Myocyte (in vitro differentiated cells): ENCODE measurements at regions not wholly inside any gene's neighbourhood (a gene's known extent, or its start where the extent isn't known, plus 50 kb on each side); places are given as distances from the start of the nearest gene placed in this dataset.

Experiments used
- DNase-seq: peaks from one replicate; pipeline ENCODE4 v3.0.0-alpha.2; 2012; ENCODE audit warnings: low read depth

- no peak for DNase-seq
Observed at GRCh38 chr4:137333031-137333430, 199.3 kb downstream of the PCDH18 start.

- DNase-seq, result no peak
Observed at GRCh38 chr4:137312257-137312656, 220.0 kb downstream of the PCDH18 start.

- peak; percentile 67 for DNase-seq
Observed at GRCh38 chr4:137310593-137311490, 221.5 kb downstream of the PCDH18 start.

GRCh38 chr4:137310166-137310565 lies 222.1 kb downstream of the PCDH18 start:
- peak; percentile 71 for DNase-seq

GRCh38 chr4:137309424-137309823 lies 222.9 kb downstream of the PCDH18 start:
- DNase-seq, result no peak

- peak; percentile 81 for DNase-seq
Observed at GRCh38 chr4:137307806-137308205, 224.5 kb downstream of the PCDH18 start.

GRCh38 chr4:137300776-137301175 lies 231.5 kb downstream of the PCDH18 start:
- no peak for DNase-seq

- DNase-seq, result no peak
Observed at GRCh38 chr4:137299281-137299680, 233.0 kb downstream of the PCDH18 start.

- DNase-seq, result peak; percentile 61
Observed at GRCh38 chr4:137293281-137293680, 239.0 kb downstream of the PCDH18 start.

GRCh38 chr4:137283737-137284136 lies 248.6 kb downstream of the PCDH18 start:
- peak; percentile 51 for DNase-seq

GRCh38 chr4:137278431-137278830 lies 253.9 kb downstream of the PCDH18 start:
- DNase-seq, result no peak

- peak; percentile 35 for DNase-seq
Observed at GRCh38 chr4:137274404-137274803, 257.9 kb downstream of the PCDH18 start.

- peak; percentile 90 for DNase-seq
Observed at GRCh38 chr4:137267024-137267423, 265.3 kb downstream of the PCDH18 start.

GRCh38 chr4:137266511-137266910 lies 265.8 kb downstream of the PCDH18 start:
- peak; percentile 62 for DNase-seq

GRCh38 chr4:137263206-137263605 lies 269.1 kb downstream of the PCDH18 start:
- no peak for DNase-seq

GRCh38 chr4:137253949-137254348 lies 278.3 kb downstream of the PCDH18 start:
- DNase-seq, result peak; percentile 58

- DNase-seq, result no peak
Observed at GRCh38 chr4:137249112-137249511, 283.2 kb downstream of the PCDH18 start.

GRCh38 chr4:137238456-137239162 lies 293.7 kb downstream of the PCDH18 start:
- peak; percentile 52 for DNase-seq

- no peak for DNase-seq
Observed at GRCh38 chr4:137226900-137227299, 305.4 kb downstream of the PCDH18 start.

GRCh38 chr4:137226221-137226620 lies 306.1 kb downstream of the PCDH18 start:
- no peak for DNase-seq

- no peak for DNase-seq
Observed at GRCh38 chr4:137213372-137214173, 318.7 kb downstream of the PCDH18 start.

- DNase-seq, result no peak
Observed at GRCh38 chr4:137212601-137213000, 319.7 kb downstream of the PCDH18 start.
